Mucosa of descending colon (tissue), 3 donors: ENCODE measurements at regions not wholly inside any gene's neighbourhood (a gene's known extent, or its start where the extent isn't known, plus 50 kb on each side); places are given as distances from the start of the nearest gene placed in this dataset.

Experiments used
- ATAC-seq: fragments of 200-7000 bp; cut with Tn5 transposase; one replicate; pipeline ENCODE4 v1.9.1; 2020; ENCODE audit warnings: mild to moderate bottlenecking, moderate library complexity
- DNase-seq, 3 donors: peaks; one replicate each; pipeline ENCODE4 v3.0.0-alpha.2; 2020
- H3K36me3 ChIP-seq: fragments of 200-600 bp; one replicate; pipeline ENCODE4 v1.8.0; 2021; ENCODE audit warnings: low read depth, mild to moderate bottlenecking
- H3K4me1 ChIP-seq: fragments of 200-600 bp; one replicate; pipeline ENCODE4 v1.8.0; 2021; ENCODE audit warnings: low read depth, mild to moderate bottlenecking
- H3K4me3 ChIP-seq: fragments of 200-600 bp; one replicate; pipeline ENCODE4 v1.8.0; 2021; ENCODE audit warnings: mild to moderate bottlenecking
- H3K9me3 ChIP-seq: fragments of 200-600 bp; one replicate; pipeline ENCODE4 v1.8.0; 2021; ENCODE audit warnings: mild to moderate bottlenecking
- intact Hi-C, 2 donors: fragments of 100-400 bp; cut with DNase I in 1 of 2; cut with micrococcal nuclease in 1 of 2; formaldehyde crosslinking; loops; one replicate each; pipeline versions ENCODE4 v1.11.0 to v1.11.1; 2022; cut with DNase I, micrococcal nuclease
- TF ChIP-seq, protein P1 (sequence below): fragments of 200-600 bp; IDR thresholded peaks from one replicate; pipeline ENCODE4 v1.8.0; 2022; ENCODE audit warnings: antibody characterized with exemption, mild to moderate bottlenecking
- donor health status: DM: no; HTN: no; CAD: no; lungs with moderate emphysema.
- donor health status: DM: no; HTN: no; CAD: no.
- donor health status: DM: no; HTN: yes; CAD: no.

DNA sequence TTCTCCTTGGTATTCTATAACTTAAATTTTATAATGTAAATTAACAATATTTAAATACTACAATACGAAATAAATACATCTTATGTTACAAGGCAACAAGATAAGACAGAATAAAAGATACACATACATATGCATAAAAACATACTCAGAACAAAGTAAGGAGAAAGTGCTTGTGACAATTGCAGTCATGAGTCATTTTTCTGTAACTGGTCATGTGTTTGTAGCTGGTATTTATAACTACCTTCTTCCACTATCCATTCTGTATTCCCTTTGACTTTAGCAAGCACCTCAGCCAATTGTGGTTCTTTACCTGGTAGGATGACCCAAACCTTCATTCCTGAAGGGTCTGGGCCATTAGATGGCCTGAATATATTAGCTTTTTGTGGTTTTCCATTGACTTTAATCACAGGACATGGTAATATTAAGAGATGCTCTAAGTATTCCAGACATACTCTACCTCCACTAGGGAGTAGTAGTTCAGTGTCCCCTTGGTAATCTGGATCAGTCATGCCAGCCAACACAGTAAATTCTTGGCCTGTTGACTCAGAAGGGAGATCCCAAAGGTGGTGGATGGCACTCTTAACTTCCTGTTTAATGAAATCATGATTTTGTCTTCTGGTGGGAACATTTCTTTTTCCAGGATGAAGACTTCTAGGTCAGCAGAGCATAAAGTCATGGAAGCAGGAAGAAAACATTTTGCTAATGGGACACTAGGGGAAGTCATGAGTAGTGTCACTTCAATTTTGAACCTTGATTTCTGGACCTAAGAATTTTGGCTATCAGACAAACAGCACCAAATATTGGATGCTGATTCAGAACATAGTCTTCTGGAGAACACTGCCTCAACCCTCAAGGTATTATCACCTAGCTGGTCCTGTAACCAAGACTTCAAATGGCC, 733.7 kb upstream of the IGFBP3 start:
- intact Hi-C loops: no loop called here
- no peak for DNase-seq
- TF ChIP-seq, protein P1, sequence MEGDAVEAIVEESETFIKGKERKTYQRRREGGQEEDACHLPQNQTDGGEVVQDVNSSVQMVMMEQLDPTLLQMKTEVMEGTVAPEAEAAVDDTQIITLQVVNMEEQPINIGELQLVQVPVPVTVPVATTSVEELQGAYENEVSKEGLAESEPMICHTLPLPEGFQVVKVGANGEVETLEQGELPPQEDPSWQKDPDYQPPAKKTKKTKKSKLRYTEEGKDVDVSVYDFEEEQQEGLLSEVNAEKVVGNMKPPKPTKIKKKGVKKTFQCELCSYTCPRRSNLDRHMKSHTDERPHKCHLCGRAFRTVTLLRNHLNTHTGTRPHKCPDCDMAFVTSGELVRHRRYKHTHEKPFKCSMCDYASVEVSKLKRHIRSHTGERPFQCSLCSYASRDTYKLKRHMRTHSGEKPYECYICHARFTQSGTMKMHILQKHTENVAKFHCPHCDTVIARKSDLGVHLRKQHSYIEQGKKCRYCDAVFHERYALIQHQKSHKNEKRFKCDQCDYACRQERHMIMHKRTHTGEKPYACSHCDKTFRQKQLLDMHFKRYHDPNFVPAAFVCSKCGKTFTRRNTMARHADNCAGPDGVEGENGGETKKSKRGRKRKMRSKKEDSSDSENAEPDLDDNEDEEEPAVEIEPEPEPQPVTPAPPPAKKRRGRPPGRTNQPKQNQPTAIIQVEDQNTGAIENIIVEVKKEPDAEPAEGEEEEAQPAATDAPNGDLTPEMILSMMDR: no peak
- Histone ChIP-seq H3K9me3 (no peaks in the 10 kb centered on the region), H3K4me1 (no peaks in the 10 kb centered on the region), H3K36me3 (no peaks in the 10 kb centered on the region), H3K4me3 (no peak overlapping the region)
- no peak for ATAC-seq

DNA sequence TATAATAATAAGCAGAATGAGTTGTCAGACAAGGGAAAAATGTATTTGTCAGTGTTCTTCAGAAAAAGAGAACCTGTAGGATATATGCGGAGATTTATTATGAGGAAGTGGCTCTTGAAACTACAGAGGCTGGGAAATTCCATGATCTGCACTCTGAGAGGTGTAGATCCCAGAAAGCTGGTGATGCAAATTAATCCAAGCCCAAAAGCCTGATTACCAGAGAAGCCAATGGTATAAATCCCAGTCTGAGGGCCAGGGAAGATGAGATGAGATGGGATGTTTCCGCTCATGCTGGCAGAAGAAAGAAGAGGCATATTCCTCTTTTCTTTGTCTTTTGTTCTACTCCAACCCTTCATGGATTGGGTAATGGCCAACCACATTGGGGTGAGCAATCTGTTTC, 732.8 kb upstream of the IGFBP3 start:
- ATAC-seq (no peak), DNase-seq (no peak)
- intact Hi-C loops: no loop called here
- H3K4me3 ChIP-seq: no peak overlapping the region
- H3K4me1 ChIP-seq: no peaks in the 10 kb centered on the region
- TF ChIP-seq, protein P1: no peak
- H3K36me3 ChIP-seq: no peaks in the 10 kb centered on the region
- no peaks in the 10 kb centered on the region for H3K9me3 ChIP-seq

GRCh38 chr7:46652317-46652716, 731.2 kb upstream of the IGFBP3 start:
- DNase-seq: no peak
- intact Hi-C loops: no loop called here
- Histone ChIP-seq H3K4me1 (no peaks in the 10 kb centered on the region), H3K9me3 (peaks cover 5% of the 10 kb centered on the region), H3K4me3 (no peak overlapping the region), H3K36me3 (no peaks in the 10 kb centered on the region)
- TF ChIP-seq, protein P1: no peak
- no peak for ATAC-seq

DNA sequence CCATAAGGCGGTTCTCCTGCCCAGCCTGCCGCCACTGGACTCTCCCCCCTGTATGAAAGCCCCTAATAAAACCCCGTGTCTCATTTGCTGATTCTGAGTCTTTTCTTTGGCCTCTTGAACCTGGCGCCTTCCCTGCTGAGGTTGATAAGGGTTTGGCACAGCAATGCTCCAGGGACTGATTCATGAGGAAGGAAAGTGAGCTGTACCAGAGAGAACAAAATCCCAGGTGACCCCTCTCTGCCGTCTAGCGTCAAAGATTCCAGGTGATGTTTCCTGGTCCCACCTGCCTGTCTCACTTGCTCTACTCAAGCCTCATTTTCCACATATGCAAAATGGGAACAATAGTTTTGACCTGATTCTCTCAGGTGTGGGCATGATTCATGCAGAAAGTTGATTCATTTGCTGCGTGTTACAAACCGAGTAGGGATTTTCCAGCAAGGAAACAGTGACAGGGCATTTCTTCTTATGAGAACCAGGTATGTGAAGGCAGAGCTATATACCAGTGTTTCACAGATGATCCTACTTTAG, 730.6 kb upstream of the IGFBP3 start:
- Histone ChIP-seq H3K36me3 (no peaks in the 10 kb centered on the region), H3K9me3 (peaks cover 5% of the 10 kb centered on the region), H3K4me3 (no peak overlapping the region), H3K4me1 (no peaks in the 10 kb centered on the region)
- TF ChIP-seq, protein P1: no peak
- intact Hi-C loops: no loop called here
- peak; percentile 52 for ATAC-seq
- peak in 2 of 3 donors; percentile 19 to 53 for DNase-seq

- Histone ChIP-seq H3K9me3 (peaks cover 5% of the 10 kb centered on the region), H3K4me1 (no peaks in the 10 kb centered on the region), H3K4me3 (no peak overlapping the region), H3K36me3 (no peaks in the 10 kb centered on the region)
- DNase-seq (peak in 2 of 3 donors; percentile 39 to 61), ATAC-seq (peak; percentile 96)
- TF ChIP-seq, protein P1: no peak
- intact Hi-C loops: no loop called here
Measured at GRCh38 chr7:46651070-46651469, 730.0 kb upstream of the IGFBP3 start.
